ENCODE measurements at regions not wholly inside any gene's neighbourhood (a gene's known extent, or its start where the extent isn't known, plus 50 kb on each side); places are given as distances from the start of the nearest gene placed in this dataset.

DNA sequence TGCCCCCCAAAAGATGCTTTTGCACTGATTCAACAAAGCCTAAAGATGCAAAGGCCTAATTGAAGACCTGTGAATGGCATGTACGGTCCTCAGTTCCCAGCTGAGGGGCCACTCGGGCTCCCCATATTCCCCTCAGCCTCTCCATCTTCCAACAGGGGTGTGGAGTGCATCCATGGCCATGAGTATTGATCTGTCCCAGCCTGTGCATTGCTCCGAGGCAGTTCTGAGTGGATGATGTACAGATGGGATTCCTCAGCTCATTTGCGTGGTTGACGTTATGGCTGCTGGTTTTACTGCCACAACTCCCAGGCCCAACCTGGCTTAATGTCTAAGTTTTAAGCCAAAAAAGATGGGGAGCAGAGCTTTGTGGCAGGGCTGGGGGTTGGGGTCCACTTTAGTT, 162.7 kb upstream of the ZNF267 start:
- Mint-ChIP-seq H3K27me3 (ENCODE audit: insufficient read depth, low read depth, poor library complexity) (peaks cover 17% of the 10 kb centered on the region), H3K36me3 (ENCODE audit: low read depth) (peaks cover 50% of the 10 kb centered on the region), H3K27ac (no peak overlapping the region), H3K9me3 (no peaks in the 10 kb centered on the region; the same call in 2 of the 3 replicates), H3K4me1 (peaks cover 26% of the 10 kb centered on the region), H3K4me3 (no peak overlapping the region)
- 0 out of 2 replicates have a peak, but pooled peaks cover 3% of the 10 kb centered on the region for H4K20me1 ChIP-seq (replicated peaks; ENCODE audit: insufficient read depth)
- H3K27me3 ChIP-seq (ENCODE audit: insufficient read depth): no peaks in the 10 kb centered on the region
- DNase-seq (ENCODE audit: low spot score) (no peak), ATAC-seq (no peak)
- H3K4me2 ChIP-seq: no peak overlapping the region
- H3K36me3 ChIP-seq (ENCODE audit: insufficient read depth): no peaks in the 10 kb centered on the region; the same call in 1 of the 2 replicates
- peaks cover 21% of the 10 kb centered on the region for H3K4me1 ChIP-seq (ENCODE audit: insufficient read depth)
- H3K9me2 ChIP-seq (ENCODE audit: insufficient read depth): no peaks in the 10 kb centered on the region
- TF ChIP-seq NANOG (IDR thresholded peaks at IDR 0.05; ENCODE audit: borderline replicate concordance): no peak
- no peak for TF ChIP-seq JUNB (IDR thresholded peaks at IDR 0.05; ENCODE audit: unreplicated experiment)
- no peak for TF ChIP-seq STAT1 (IDR thresholded peaks at IDR 0.05; ENCODE audit: unreplicated experiment)
- TF ChIP-seq CREB1 (CRISPR knock-in tag; IDR thresholded peaks at IDR 0.05; ENCODE audit: low read depth): no peak
- no peak for TF ChIP-seq POLR2AphosphoS5 (IDR thresholded peaks at IDR 0.05; ENCODE audit: low read depth)
- no peak for TF ChIP-seq ZNF331 (CRISPR knock-in tag; IDR thresholded peaks at IDR 0.05; ENCODE audit: low read depth)
- TF ChIP-seq, protein P1, sequence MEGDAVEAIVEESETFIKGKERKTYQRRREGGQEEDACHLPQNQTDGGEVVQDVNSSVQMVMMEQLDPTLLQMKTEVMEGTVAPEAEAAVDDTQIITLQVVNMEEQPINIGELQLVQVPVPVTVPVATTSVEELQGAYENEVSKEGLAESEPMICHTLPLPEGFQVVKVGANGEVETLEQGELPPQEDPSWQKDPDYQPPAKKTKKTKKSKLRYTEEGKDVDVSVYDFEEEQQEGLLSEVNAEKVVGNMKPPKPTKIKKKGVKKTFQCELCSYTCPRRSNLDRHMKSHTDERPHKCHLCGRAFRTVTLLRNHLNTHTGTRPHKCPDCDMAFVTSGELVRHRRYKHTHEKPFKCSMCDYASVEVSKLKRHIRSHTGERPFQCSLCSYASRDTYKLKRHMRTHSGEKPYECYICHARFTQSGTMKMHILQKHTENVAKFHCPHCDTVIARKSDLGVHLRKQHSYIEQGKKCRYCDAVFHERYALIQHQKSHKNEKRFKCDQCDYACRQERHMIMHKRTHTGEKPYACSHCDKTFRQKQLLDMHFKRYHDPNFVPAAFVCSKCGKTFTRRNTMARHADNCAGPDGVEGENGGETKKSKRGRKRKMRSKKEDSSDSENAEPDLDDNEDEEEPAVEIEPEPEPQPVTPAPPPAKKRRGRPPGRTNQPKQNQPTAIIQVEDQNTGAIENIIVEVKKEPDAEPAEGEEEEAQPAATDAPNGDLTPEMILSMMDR (conservative IDR thresholded peaks at IDR 0.05; ENCODE audit: low read depth in 2 of 2): no peak
- no peak for TF ChIP-seq REST (IDR thresholded peaks at IDR 0.05; ENCODE audit: unreplicated experiment)
- TF ChIP-seq ETS1 (IDR thresholded peaks at IDR 0.05): no peak
- TF ChIP-seq ZNF462 (CRISPR knock-in tag; IDR thresholded peaks at IDR 0.05): no peak
- TF ChIP-seq ZNF114 (CRISPR knock-in tag; IDR thresholded peaks at IDR 0.05): no peak
- no peaks in the 10 kb centered on the region for H3F3A ChIP-seq (replicated peaks; ENCODE audit: low read depth)
- H2AFZ ChIP-seq: no peak overlapping the region
- H3K79me2 ChIP-seq (replicated peaks; ENCODE audit: insufficient read depth): peaks cover 21% of the 10 kb centered on the region
- no peak overlapping the region for H3K4me3 ChIP-seq
- no peak overlapping the region for H3K27ac ChIP-seq (ENCODE audit: low read depth)
